ENCODE measurements at regions not wholly inside any gene's neighbourhood (a gene's known extent, or its start where the extent isn't known, plus 50 kb on each side); places are given as distances from the start of the nearest gene placed in this dataset.

GRCh38 chr2:167842047-167842446, 405.3 kb downstream of the STK39 start:
- TF ChIP-seq, protein P1, sequence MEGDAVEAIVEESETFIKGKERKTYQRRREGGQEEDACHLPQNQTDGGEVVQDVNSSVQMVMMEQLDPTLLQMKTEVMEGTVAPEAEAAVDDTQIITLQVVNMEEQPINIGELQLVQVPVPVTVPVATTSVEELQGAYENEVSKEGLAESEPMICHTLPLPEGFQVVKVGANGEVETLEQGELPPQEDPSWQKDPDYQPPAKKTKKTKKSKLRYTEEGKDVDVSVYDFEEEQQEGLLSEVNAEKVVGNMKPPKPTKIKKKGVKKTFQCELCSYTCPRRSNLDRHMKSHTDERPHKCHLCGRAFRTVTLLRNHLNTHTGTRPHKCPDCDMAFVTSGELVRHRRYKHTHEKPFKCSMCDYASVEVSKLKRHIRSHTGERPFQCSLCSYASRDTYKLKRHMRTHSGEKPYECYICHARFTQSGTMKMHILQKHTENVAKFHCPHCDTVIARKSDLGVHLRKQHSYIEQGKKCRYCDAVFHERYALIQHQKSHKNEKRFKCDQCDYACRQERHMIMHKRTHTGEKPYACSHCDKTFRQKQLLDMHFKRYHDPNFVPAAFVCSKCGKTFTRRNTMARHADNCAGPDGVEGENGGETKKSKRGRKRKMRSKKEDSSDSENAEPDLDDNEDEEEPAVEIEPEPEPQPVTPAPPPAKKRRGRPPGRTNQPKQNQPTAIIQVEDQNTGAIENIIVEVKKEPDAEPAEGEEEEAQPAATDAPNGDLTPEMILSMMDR (IDR thresholded peaks at IDR 0.05), result no peak
- TF ChIP-seq POLR2A (IDR thresholded peaks at IDR 0.05), result no peak

Measured in lower leg skin (tissue), 3 donors.